ENCODE measurements at regions not wholly inside any gene's neighbourhood (a gene's known extent, or its start where the extent isn't known, plus 50 kb on each side); places are given as distances from the start of the nearest gene placed in this dataset.

DNA sequence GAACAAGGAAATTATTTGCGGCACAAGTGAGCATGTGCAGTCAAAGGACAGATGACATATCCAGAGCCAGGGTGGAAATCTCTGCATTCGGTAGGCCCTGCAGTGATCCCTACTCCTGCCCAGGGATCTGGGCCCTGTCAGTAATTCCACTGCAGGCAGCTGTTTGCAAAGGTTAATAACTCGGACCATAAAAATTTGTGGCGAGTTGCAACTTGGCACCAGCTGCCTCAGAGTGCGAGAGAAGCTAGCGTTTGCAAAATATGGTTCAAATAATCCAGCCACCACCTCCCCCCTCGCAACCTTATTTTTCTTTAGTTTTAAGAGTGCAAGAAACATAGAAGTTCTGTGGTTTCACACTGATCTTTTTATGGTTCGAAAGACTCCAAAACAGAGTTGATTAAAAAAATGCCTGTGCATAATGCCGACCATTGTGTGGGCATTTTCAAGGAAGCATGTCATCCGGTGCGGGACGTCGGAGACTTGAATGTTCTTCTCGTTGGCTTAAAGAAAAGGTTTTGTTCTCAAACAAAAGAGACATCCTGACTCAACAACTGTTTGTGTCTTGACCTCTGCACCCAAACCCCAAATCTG is 224.5 kb downstream of the BCL11B start:
- no peak for TF ChIP-seq EZH2 (IDR thresholded peaks at IDR 0.05; ENCODE audit: insufficient read depth, poor library complexity, severe bottlenecking)
- TF ChIP-seq EZH2phosphoT487 (IDR thresholded peaks at IDR 0.05; ENCODE audit: insufficient read depth, low read depth), result no peak

Measured in GM23248 (cell line).